HL-60 (cell line): ENCODE measurements at regions not wholly inside any gene's neighbourhood (a gene's known extent, or its start where the extent isn't known, plus 50 kb on each side); places are given as distances from the start of the nearest gene placed in this dataset.

Source experiments
- CTCF ChIP-seq: IDR thresholded peaks from one replicate; pipeline ENCODE4 v1.5.1; 2011; ENCODE audit warnings: low read length, control low read depth, inconsistent platforms; ENCODE audit not compliant: insufficient read depth
- POLR2AphosphoS5 ChIP-seq: IDR thresholded peaks from 2 replicates; pipeline ENCODE4 v1.6.1; 2012; ENCODE audit warnings: low read depth
- SPI1 ChIP-seq: IDR thresholded peaks from 2 replicates; pipeline ENCODE4 v1.6.1; 2012; ENCODE audit warnings: low read depth, mild to moderate bottlenecking, borderline replicate concordance

- TF ChIP-seq CTCF (no peak), POLR2AphosphoS5 (no peak), SPI1 (no peak)
Observed at GRCh38 chr5:42284584-42284983, 138.7 kb upstream of the GHR start.
